BLaER1 treated with 17β-estradiol and CSF1 and Interleukin-3, amounts not matched to agents 10 nM and 100 nM (cell line): ENCODE measurements at regions not wholly inside any gene's neighbourhood (a gene's known extent, or its start where the extent isn't known, plus 50 kb on each side); places are given as distances from the start of the nearest gene placed in this dataset.

Experiments
- H3K27ac ChIP-seq, 11 experiments: shearing (Covaris generic); formaldehyde crosslinking; 2 replicates each; pipeline ENCODE4 v1.8.1; 2022
- H3K27me3 ChIP-seq, 11 experiments: shearing (Covaris generic); formaldehyde crosslinking; 2 replicates each; pipeline ENCODE4 v1.8.1; 2022
- H3K36me3 ChIP-seq, 11 experiments: shearing (Covaris generic); formaldehyde crosslinking; 2 replicates each; pipeline ENCODE4 v1.8.1; 2022
- H3K4me1 ChIP-seq, 10 experiments: shearing (Covaris generic); formaldehyde crosslinking; 2 replicates each; pipeline ENCODE4 v1.8.1; 2022
- H3K4me2 ChIP-seq, 11 experiments: shearing (Covaris generic); formaldehyde crosslinking; 2 replicates each; pipeline ENCODE4 v1.8.1; 2022
- H3K4me3 ChIP-seq, 10 experiments: shearing (Covaris generic); formaldehyde crosslinking; 2 replicates each; pipeline ENCODE4 v1.8.1; 2022
- H3K9ac ChIP-seq, 11 experiments: shearing (Covaris generic); formaldehyde crosslinking; 2 replicates each; pipeline ENCODE4 v1.8.1; 2022
- H3K9me3 ChIP-seq, 11 experiments: shearing (Covaris generic); formaldehyde crosslinking; replicated peaks in 1 of 11; 2 replicates each; pipeline ENCODE4 v1.8.1; 2022
- H4K20me1 ChIP-seq, 11 experiments: shearing (Covaris generic); formaldehyde crosslinking; 2 replicates each; pipeline ENCODE4 v1.8.1; 2022
- Cebpa-rat ChIP-seq, 11 experiments: shearing (Covaris generic); IDR thresholded peaks; 2 replicates each; pipeline ENCODE4 v1.8.1; 2022

DNA sequence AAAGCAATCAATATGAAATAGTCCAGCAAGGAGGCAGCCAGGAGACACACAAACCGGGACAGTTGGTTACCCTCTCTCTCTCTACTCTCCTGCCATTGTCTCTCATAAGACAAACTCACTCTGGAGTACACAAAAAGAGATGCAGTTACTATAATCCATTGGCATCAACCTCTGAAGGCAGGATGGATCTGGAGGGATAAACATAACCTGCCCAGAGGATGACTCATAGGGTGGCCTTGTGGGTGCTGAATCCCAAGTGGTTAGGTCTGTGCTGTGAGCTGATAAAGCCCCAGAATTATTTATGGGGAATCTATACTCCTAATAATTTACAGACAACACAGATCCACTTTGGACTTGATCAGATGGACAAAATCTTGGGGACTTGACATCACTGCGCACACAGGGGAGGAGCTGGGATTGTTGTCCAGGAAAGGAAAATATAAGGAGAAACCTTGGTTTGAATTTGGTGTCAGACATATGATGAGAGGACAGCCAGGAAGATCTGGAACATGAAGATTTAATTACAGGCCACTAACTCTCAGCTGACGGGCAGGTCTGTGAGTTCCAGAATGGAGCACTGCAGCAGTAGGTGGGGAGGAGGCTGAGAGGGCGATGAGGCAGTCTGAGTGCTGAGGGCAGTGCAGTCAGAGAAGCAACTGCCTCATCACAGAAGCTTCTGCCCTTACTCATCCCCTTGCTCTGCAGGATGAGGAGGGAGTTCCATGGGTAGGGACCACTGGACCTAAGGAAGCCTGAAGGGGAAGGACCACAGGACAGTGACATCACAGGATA, 113.9 kb upstream of the PRSS58 start:
- Histone ChIP-seq H3K4me1 (peaks cover 0 to 9% (median 8%) of the 10 kb centered on the region in 10 experiments; a peak in 12 of 20 replicates), H3K27ac (no peak overlapping the region), H3K4me2 (no peak overlapping the region), H3K4me3 (no peak overlapping the region), H3K36me3 (no peaks in the 10 kb centered on the region), H3K9ac (no peak overlapping the region), H4K20me1 (no peaks in the 10 kb centered on the region), H3K27me3 (no peaks in the 10 kb centered on the region), H3K9me3 (peaks cover 17 to 30% (median 25%) of the 10 kb centered on the region in 11 experiments)
- no peak for TF ChIP-seq Cebpa-rat (IDR thresholded peaks at IDR 0.05)

GRCh38 chr7:142365410-142365842, 107.6 kb upstream of the PRSS58 start:
- H3K4me2 ChIP-seq = no peak overlapping the region
- H3K36me3 ChIP-seq = no peaks in the 10 kb centered on the region
- no peak overlapping the region for H3K4me3 ChIP-seq
- H3K27ac ChIP-seq = no peak overlapping the region
- no peak overlapping the region for H3K9ac ChIP-seq
- peaks cover 17 to 34% (median 26%) of the 10 kb centered on the region in 11 experiments for H3K9me3 ChIP-seq
- no peak for TF ChIP-seq Cebpa-rat (IDR thresholded peaks at IDR 0.05)
- peaks cover 0 to 21% (median 7%) of the 10 kb centered on the region in 10 experiments; a peak in 9 of 20 replicates for H3K4me1 ChIP-seq
- no peaks in the 10 kb centered on the region for H3K27me3 ChIP-seq
- no peaks in the 10 kb centered on the region for H4K20me1 ChIP-seq

DNA sequence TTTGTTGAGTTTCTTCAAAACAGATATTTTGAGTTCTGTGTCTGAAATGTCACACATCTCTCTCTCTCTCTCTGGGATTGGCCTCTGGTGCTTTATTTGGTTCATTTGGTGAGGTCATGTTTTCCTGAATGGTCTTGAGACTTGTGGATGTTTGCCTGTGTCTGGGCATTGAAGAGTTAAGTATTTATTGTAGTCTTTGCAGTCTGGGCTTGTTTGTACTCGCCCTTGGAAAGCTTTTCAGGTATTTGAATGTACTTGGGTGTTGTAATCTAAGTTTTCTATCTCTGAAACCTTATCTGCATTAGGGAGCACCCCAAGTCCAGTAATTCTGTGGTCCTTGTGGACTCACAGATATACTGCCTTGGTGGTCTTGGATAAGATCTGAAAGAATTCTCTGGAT, 106.7 kb upstream of the PRSS58 start:
- Histone ChIP-seq H4K20me1 (no peaks in the 10 kb centered on the region), H3K4me1 (peaks cover 0 to 21% (median 7%) of the 10 kb centered on the region in 10 experiments; a peak in 9 of 20 replicates), H3K9me3 (peaks cover 17 to 32% (median 26%) of the 10 kb centered on the region in 11 experiments), H3K4me2 (no peak overlapping the region), H3K36me3 (no peaks in the 10 kb centered on the region), H3K4me3 (no peak overlapping the region), H3K27ac (no peak overlapping the region), H3K27me3 (no peaks in the 10 kb centered on the region), H3K9ac (no peak overlapping the region)
- no peak for TF ChIP-seq Cebpa-rat (IDR thresholded peaks at IDR 0.05)

DNA sequence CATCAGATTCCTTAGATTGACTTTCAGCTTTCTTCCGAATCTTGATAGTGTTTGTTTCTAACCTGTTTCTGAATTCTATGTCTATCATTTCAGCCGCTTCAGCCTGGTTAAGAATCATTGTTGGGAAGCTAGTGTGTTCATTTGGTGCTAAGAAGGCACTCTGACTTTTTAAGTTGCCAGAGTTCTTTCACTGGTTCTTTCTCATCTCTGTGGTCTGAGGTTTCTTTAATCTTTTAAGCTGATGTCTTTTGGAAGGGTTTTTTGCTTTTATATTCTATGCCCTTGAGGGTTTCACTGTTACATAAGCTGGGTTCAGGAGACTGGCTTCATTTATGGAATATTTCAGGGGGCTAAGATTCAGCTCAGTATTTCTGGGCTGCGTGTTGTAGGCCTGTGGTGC, 104.5 kb upstream of the PRSS58 start:
- no peaks in the 10 kb centered on the region for H3K36me3 ChIP-seq
- peaks cover 0 to 37% (median 17%) of the 10 kb centered on the region in 10 experiments; a peak in 14 of 20 replicates for H3K4me1 ChIP-seq
- no peak overlapping the region for H3K4me3 ChIP-seq
- no peaks in the 10 kb centered on the region for H3K27me3 ChIP-seq
- peaks cover 1 to 10% (median 5%) of the 10 kb centered on the region in 11 experiments; a peak in 20 of 22 replicates for H3K9me3 ChIP-seq
- H3K9ac ChIP-seq = no peak overlapping the region
- no peak overlapping the region for H3K27ac ChIP-seq
- no peaks in the 10 kb centered on the region for H4K20me1 ChIP-seq
- peak overlapping the region in 6 of 11 experiments; percentile 0 to 46 (median 34); a peak in 8 of 22 replicates for H3K4me2 ChIP-seq
- no peak for TF ChIP-seq Cebpa-rat (IDR thresholded peaks at IDR 0.05)

DNA sequence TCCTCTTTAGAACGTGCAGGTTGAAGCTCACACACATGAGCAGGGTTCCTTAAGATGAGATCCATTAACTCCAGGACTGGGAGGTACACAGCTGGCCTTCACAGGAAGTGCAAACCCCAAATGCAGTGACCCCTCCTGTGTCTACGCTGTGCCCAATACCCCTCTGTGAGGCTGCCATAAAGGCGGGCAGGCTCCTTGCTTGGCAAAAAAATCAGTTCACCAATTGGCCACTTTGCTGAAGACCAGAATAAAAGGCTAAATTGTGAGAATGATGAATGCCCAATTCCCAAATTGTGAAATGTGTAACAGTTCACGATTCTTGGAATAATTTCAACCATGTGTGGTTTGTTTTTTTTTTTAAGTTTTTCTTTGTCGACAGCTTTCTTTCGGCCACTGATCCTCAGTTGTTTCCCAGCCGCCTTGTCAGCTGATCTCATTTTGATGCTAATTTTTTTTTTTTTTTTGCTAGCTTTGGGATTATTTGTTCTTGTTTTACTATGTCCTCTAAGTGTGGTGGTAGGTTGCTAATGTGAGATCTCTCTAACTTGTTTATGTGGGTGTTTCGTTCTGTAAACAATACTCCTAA, 101.9 kb upstream of the PRSS58 start:
- H4K20me1 ChIP-seq = no peaks in the 10 kb centered on the region
- no peak overlapping the region for H3K4me2 ChIP-seq
- H3K4me1 ChIP-seq = peaks cover 0 to 37% (median 17%) of the 10 kb centered on the region in 10 experiments; a peak in 14 of 20 replicates
- no peaks in the 10 kb centered on the region for H3K36me3 ChIP-seq
- TF ChIP-seq Cebpa-rat (IDR thresholded peaks at IDR 0.05) = no peak
- H3K9me3 ChIP-seq = 0 out of 22 replicates have a peak, but pooled peaks cover 0 to 3% (median 0%) of the 10 kb centered on the region in 11 experiments
- H3K9ac ChIP-seq = no peak overlapping the region
- H3K27me3 ChIP-seq = no peaks in the 10 kb centered on the region
- H3K4me3 ChIP-seq = no peak overlapping the region
- no peak overlapping the region for H3K27ac ChIP-seq

GRCh38 chr7:142357953-142358520, 100.2 kb upstream of the PRSS58 start:
- TF ChIP-seq Cebpa-rat (IDR thresholded peaks at IDR 0.05) = no peak
- Histone ChIP-seq H3K36me3 (no peaks in the 10 kb centered on the region), H3K9me3 (0 out of 22 replicates have a peak, but pooled peaks cover 0 to 3% (median 0%) of the 10 kb centered on the region in 11 experiments), H3K4me3 (no peak overlapping the region), H3K27me3 (no peaks in the 10 kb centered on the region), H4K20me1 (no peaks in the 10 kb centered on the region), H3K9ac (no peak overlapping the region), H3K4me1 (peaks cover 0 to 36% (median 27%) of the 10 kb centered on the region in 10 experiments; a peak in 15 of 20 replicates), H3K27ac (peak overlapping the region in 1 of 11 experiments; percentile 33; a peak in 1 of 22 replicates), H3K4me2 (peak overlapping the region in 8 of 11 experiments; percentile 1 to 59 (median 38); a peak in 14 of 22 replicates)

DNA sequence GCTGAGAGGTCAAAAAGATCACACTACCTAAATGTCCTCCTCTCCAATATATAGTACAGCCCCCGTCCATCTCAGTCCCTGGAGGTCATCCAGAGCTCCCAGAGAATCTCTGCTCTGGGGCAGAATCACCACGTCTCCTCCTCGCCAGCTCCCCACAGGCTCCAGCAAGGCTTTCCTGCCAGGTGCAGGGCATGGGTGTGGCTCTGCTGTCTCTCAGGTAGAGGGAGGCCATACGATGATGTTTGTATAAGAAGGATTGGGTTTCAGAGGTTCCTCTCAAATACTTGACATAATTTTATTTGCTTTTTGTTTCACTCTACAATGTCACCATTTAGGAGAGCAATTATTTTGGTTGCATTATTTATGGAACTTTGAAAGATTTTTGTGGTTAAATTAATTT, 98.3 kb upstream of the PRSS58 start:
- H3K4me2 ChIP-seq = no peak overlapping the region
- no peak overlapping the region for H3K27ac ChIP-seq
- no peak for TF ChIP-seq Cebpa-rat (IDR thresholded peaks at IDR 0.05)
- no peaks in the 10 kb centered on the region for H3K36me3 ChIP-seq
- no peak overlapping the region for H3K4me3 ChIP-seq
- H3K9ac ChIP-seq = no peak overlapping the region; a peak in 1 of 22 replicates
- H3K27me3 ChIP-seq = no peaks in the 10 kb centered on the region
- peaks cover 0 to 33% (median 23%) of the 10 kb centered on the region in 10 experiments; a peak in 15 of 20 replicates for H3K4me1 ChIP-seq
- H4K20me1 ChIP-seq = no peaks in the 10 kb centered on the region
- no peaks in the 10 kb centered on the region for H3K9me3 ChIP-seq

DNA sequence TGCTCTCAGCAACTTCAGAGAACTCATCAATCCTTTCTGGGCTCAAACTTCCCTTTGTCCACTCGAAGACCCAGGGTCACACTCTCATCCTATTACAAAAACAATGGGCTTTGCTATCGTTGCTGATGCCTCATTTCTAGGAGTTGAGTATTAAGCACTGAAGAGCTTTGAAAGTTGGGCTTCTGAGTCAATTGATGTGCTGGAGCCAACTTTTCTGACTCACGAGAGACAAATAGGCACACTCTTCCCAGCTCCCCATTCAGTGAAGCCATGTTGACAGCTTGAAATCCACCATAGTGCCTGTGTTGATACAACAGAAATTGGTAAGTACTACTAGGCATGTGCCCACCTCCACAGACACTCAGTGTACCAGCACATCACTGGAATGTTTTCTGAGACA, 97.5 kb upstream of the PRSS58 start:
- H3K27me3 ChIP-seq = no peaks in the 10 kb centered on the region
- H4K20me1 ChIP-seq = no peaks in the 10 kb centered on the region
- H3K9ac ChIP-seq = no peak overlapping the region
- H3K4me1 ChIP-seq = peaks cover 0 to 33% (median 23%) of the 10 kb centered on the region in 10 experiments; a peak in 15 of 20 replicates
- TF ChIP-seq Cebpa-rat (IDR thresholded peaks at IDR 0.05) = no peak
- H3K4me2 ChIP-seq = no peak overlapping the region
- no peak overlapping the region for H3K4me3 ChIP-seq
- H3K27ac ChIP-seq = no peak overlapping the region
- no peaks in the 10 kb centered on the region for H3K36me3 ChIP-seq
- no peaks in the 10 kb centered on the region for H3K9me3 ChIP-seq
